Keratinocyte (primary cell): ENCODE measurements at regions not wholly inside any gene's neighbourhood (a gene's known extent, or its start where the extent isn't known, plus 50 kb on each side); places are given as distances from the start of the nearest gene placed in this dataset.

Experiments
- DNase-seq: peaks from one replicate; pipeline ENCODE4 v3.0.0-alpha.2; 2011; ENCODE audit warnings: low read depth, missing footprints, low spot score
- FAIRE-seq: peaks from 2 replicates; lab custom pipeline; 2011; peaks lifted over from hg19 to GRCh38; lab: Jason Lieb, UNC
- H2AFZ ChIP-seq: 2 replicates; pipeline ENCODE4 v1.6.0; 2012; ENCODE audit warnings: low read length, control low read depth, inconsistent platforms; ENCODE audit not compliant: control insufficient read depth
- H3K27ac ChIP-seq: 2 replicates; pipeline ENCODE4 v1.5.1; 2011; ENCODE audit warnings: low read length; ENCODE audit not compliant: control insufficient read depth, insufficient read depth
- H3K27me3 ChIP-seq: 3 replicates; pipeline ENCODE4 v1.6.0; 2011; ENCODE audit warnings: low read length; ENCODE audit not compliant: control insufficient read depth, insufficient read depth; ENCODE audit errors: extremely low read depth
- H3K36me3 ChIP-seq, 2 experiments: 2 replicates in 1 of 2; 3 replicates in 1 of 2; pipeline ENCODE4 v1.5.1; 2011; ENCODE audit warnings: low read length in 2 of 2, mild to moderate bottlenecking in 1 of 2; ENCODE audit not compliant: control insufficient read depth in 2 of 2, insufficient read depth in 2 of 2; ENCODE audit errors: extremely low read depth in 1 of 2
- H3K4me1 ChIP-seq: 3 replicates; pipeline ENCODE4 v1.5.1; 2011; ENCODE audit warnings: low read length; ENCODE audit not compliant: control insufficient read depth, insufficient read depth; ENCODE audit errors: extremely low read depth
- H3K4me2 ChIP-seq: 3 replicates; pipeline ENCODE4 v1.6.0; 2011; ENCODE audit warnings: low read depth, low read length; ENCODE audit not compliant: control insufficient read depth, insufficient read depth; ENCODE audit errors: extremely low read depth
- H3K4me3 ChIP-seq, 3 experiments: fragments of 200-600 bp in 1 of 3; sonication (generic) in 1 of 3; 2 replicates in 2 of 3; 3 replicates in 1 of 3; pipeline ENCODE4 v1.5.1; 2011 to 2016; ENCODE audit warnings: low read length in 3 of 3, mild to moderate bottlenecking in 3 of 3, control low read depth in 2 of 3, inconsistent platforms in 1 of 3, low read depth in 1 of 3, mixed read lengths in 1 of 3, mixed run types in 1 of 3, moderate library complexity in 1 of 3; ENCODE audit not compliant: control insufficient read depth in 2 of 3, insufficient read depth in 2 of 3; ENCODE audit errors: extremely low read depth in 1 of 3
- H3K79me2 ChIP-seq: 2 replicates; pipeline ENCODE4 v1.6.0; 2012; ENCODE audit warnings: low read length; ENCODE audit not compliant: control insufficient read depth, insufficient read depth
- H3K9ac ChIP-seq: 3 replicates; pipeline ENCODE4 v1.6.0; 2011; ENCODE audit warnings: low read length; ENCODE audit not compliant: control insufficient read depth, insufficient read depth; ENCODE audit errors: extremely low read depth
- H3K9me1 ChIP-seq: 3 replicates; pipeline ENCODE4 v1.6.0; 2011; ENCODE audit warnings: low read length; ENCODE audit not compliant: control insufficient read depth, insufficient read depth; ENCODE audit errors: extremely low read depth
- H3K9me3 ChIP-seq: 2 replicates; pipeline ENCODE4 v1.5.1; 2012; ENCODE audit warnings: low read depth, low read length; ENCODE audit not compliant: control insufficient read depth
- H4K20me1 ChIP-seq: 3 replicates; pipeline ENCODE4 v1.6.0; 2011; ENCODE audit warnings: low read length; ENCODE audit not compliant: control insufficient read depth, insufficient read depth; ENCODE audit errors: extremely low read depth
- CTCF ChIP-seq, 3 experiments: IDR thresholded peaks in 1 of 3; conservative IDR thresholded peaks in 1 of 3; optimal IDR thresholded peaks in 1 of 3; 2 replicates in 2 of 3; 3 replicates in 1 of 3; pipeline versions ENCODE3 to v1.5.1; 2011; ENCODE audit warnings: low read length in 3 of 3, mild to moderate bottlenecking in 3 of 3, moderate library complexity in 2 of 3, control low read depth in 1 of 3, inconsistent platforms in 1 of 3; ENCODE audit not compliant: insufficient read depth in 2 of 3; ENCODE audit errors: extremely low read depth in 1 of 3
- EZH2 ChIP-seq: IDR thresholded peaks from one replicate; pipeline ENCODE4 v1.6.1; 2012; ENCODE audit warnings: inconsistent platforms, mild to moderate bottlenecking, low read length, moderate library complexity
- dilution Hi-C: fragments of 300-500 bp; cut with MboI; formaldehyde crosslinking; loops from one replicate; pipeline ENCODE4 v1.7.0; 2020; ENCODE audit warnings: low sequenced_read_pairs; ENCODE audit not compliant: extremely low pct_ligation_motif_present

- dilution Hi-C loops = no loop called here
- no peak for FAIRE-seq
Measured at GRCh38 chr14:39946807-39947206, 514.6 kb upstream of the FBXO33 start.

GRCh38 chr14:39939023-39939422 lies 506.8 kb upstream of the FBXO33 start:
- Histone ChIP-seq H3K27me3 (no peaks in the 10 kb centered on the region), H3K27ac (no peak overlapping the region), H3K4me1 (no peaks in the 10 kb centered on the region), H3K9me1 (no peaks in the 10 kb centered on the region), H2AFZ (no peak overlapping the region), H3K36me3 (no peaks in the 10 kb centered on the region), H3K9me3 (no peaks in the 10 kb centered on the region), H3K4me2 (no peak overlapping the region), H3K4me3 (no peak overlapping the region), H3K79me2 (no peaks in the 10 kb centered on the region), H3K9ac (no peak overlapping the region), H4K20me1 (no peaks in the 10 kb centered on the region)
- no peak for DNase-seq
- TF ChIP-seq CTCF (optimal IDR thresholded peaks at IDR 0.05 in 1 of 3, IDR thresholded peaks at IDR 0.05 in 1 of 3, conservative IDR thresholded peaks at IDR 0.05 in 1 of 3; ENCODE audit: extremely low read depth in 1 of 3, insufficient read depth in 2 of 3, low read length in 3 of 3) (no peak), EZH2 (no peak)
- dilution Hi-C loops = no loop called here
- FAIRE-seq = no peak

More at GRCh38 chr14:39946807-39947206, 514.6 kb upstream of the FBXO33 start:
- Histone ChIP-seq H3K79me2 (no peaks in the 10 kb centered on the region), H3K9me1 (no peaks in the 10 kb centered on the region), H3K9ac (no peak overlapping the region), H4K20me1 (no peaks in the 10 kb centered on the region), H3K36me3 (no peaks in the 10 kb centered on the region), H3K4me1 (no peaks in the 10 kb centered on the region), H3K27me3 (no peaks in the 10 kb centered on the region), H3K27ac (no peak overlapping the region), H3K9me3 (no peaks in the 10 kb centered on the region), H3K4me2 (no peak overlapping the region), H2AFZ (no peak overlapping the region), H3K4me3 (no peak overlapping the region)
- no peak for DNase-seq
- TF ChIP-seq CTCF (optimal IDR thresholded peaks at IDR 0.05 in 1 of 3, IDR thresholded peaks at IDR 0.05 in 1 of 3, conservative IDR thresholded peaks at IDR 0.05 in 1 of 3; ENCODE audit: extremely low read depth in 1 of 3, insufficient read depth in 2 of 3, low read length in 3 of 3) (no peak), EZH2 (no peak)
